ENCODE measurements at regions not wholly inside any gene's neighbourhood (a gene's known extent, or its start where the extent isn't known, plus 50 kb on each side); places are given as distances from the start of the nearest gene placed in this dataset.

GRCh38 chr3:191549357-191549756, 88.4 kb downstream of the PYDC2 start:
- TF ChIP-seq, protein P1, sequence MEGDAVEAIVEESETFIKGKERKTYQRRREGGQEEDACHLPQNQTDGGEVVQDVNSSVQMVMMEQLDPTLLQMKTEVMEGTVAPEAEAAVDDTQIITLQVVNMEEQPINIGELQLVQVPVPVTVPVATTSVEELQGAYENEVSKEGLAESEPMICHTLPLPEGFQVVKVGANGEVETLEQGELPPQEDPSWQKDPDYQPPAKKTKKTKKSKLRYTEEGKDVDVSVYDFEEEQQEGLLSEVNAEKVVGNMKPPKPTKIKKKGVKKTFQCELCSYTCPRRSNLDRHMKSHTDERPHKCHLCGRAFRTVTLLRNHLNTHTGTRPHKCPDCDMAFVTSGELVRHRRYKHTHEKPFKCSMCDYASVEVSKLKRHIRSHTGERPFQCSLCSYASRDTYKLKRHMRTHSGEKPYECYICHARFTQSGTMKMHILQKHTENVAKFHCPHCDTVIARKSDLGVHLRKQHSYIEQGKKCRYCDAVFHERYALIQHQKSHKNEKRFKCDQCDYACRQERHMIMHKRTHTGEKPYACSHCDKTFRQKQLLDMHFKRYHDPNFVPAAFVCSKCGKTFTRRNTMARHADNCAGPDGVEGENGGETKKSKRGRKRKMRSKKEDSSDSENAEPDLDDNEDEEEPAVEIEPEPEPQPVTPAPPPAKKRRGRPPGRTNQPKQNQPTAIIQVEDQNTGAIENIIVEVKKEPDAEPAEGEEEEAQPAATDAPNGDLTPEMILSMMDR (conservative IDR thresholded peaks at IDR 0.05): no peak
- no peak for TF ChIP-seq ZFX (IDR thresholded peaks at IDR 0.05)
